ENCODE measurements at regions not wholly inside any gene's neighbourhood (a gene's known extent, or its start where the extent isn't known, plus 50 kb on each side); places are given as distances from the start of the nearest gene placed in this dataset.

DNA sequence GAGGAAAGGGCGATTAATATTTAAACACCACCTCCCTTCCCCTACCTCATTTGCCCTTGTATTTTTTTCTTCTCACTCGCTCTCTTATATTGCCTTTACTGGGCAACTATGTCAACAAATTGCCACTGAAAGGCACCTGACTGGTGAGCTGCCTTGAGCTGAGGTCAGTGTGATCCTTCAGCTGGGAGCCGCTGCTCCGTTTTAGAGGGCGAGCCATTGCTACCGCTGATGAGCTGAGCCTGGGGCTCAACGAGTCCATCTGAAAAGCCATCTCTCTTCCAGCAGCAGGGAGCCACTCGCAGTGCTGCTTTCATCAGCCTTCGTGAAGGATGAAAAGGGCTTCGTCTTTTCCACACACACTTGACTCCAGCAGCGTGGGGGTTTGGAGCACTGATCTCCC, 108.0 kb upstream of the KIF26B start:
- H3K4me1 Mint-ChIP-seq (ENCODE audit: low read depth), result peaks cover 6% of the 10 kb centered on the region
- no peak for DNase-seq (ENCODE audit: low spot score)
- H3K4me3 Mint-ChIP-seq (ENCODE audit: unreplicated experiment), result no peak overlapping the region
- H3K36me3 Mint-ChIP-seq (ENCODE audit: low read depth), result no peaks in the 10 kb centered on the region
- TF ChIP-seq, protein P1, sequence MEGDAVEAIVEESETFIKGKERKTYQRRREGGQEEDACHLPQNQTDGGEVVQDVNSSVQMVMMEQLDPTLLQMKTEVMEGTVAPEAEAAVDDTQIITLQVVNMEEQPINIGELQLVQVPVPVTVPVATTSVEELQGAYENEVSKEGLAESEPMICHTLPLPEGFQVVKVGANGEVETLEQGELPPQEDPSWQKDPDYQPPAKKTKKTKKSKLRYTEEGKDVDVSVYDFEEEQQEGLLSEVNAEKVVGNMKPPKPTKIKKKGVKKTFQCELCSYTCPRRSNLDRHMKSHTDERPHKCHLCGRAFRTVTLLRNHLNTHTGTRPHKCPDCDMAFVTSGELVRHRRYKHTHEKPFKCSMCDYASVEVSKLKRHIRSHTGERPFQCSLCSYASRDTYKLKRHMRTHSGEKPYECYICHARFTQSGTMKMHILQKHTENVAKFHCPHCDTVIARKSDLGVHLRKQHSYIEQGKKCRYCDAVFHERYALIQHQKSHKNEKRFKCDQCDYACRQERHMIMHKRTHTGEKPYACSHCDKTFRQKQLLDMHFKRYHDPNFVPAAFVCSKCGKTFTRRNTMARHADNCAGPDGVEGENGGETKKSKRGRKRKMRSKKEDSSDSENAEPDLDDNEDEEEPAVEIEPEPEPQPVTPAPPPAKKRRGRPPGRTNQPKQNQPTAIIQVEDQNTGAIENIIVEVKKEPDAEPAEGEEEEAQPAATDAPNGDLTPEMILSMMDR (IDR thresholded peaks at IDR 0.05), result no peak
- no peak overlapping the region for H3K27ac Mint-ChIP-seq (ENCODE audit: unreplicated experiment)
- H3K9me3 Mint-ChIP-seq (ENCODE audit: low read depth), result no peaks in the 10 kb centered on the region
- no peaks in the 10 kb centered on the region for H3K27me3 Mint-ChIP-seq (ENCODE audit: low read depth)

GRCh38 chr1:245046315-245046714, 108.5 kb upstream of the KIF26B start:
- Mint-ChIP-seq H3K27me3 (ENCODE audit: low read depth) (no peaks in the 10 kb centered on the region), H3K27ac (ENCODE audit: unreplicated experiment) (no peak overlapping the region), H3K4me3 (ENCODE audit: unreplicated experiment) (no peak overlapping the region), H3K4me1 (ENCODE audit: low read depth) (peaks cover 6% of the 10 kb centered on the region), H3K36me3 (ENCODE audit: low read depth) (no peaks in the 10 kb centered on the region), H3K9me3 (ENCODE audit: low read depth) (no peaks in the 10 kb centered on the region)
- TF ChIP-seq, protein P1 (IDR thresholded peaks at IDR 0.05), result no peak
- DNase-seq (ENCODE audit: low spot score), result no peak

GRCh38 chr1:245045087-245045881, 109.5 kb upstream of the KIF26B start:
- TF ChIP-seq, protein P1 (IDR thresholded peaks at IDR 0.05), result no peak
- no peak for DNase-seq (ENCODE audit: low spot score)
- Mint-ChIP-seq H3K9me3 (ENCODE audit: low read depth) (no peaks in the 10 kb centered on the region), H3K27ac (ENCODE audit: unreplicated experiment) (no peak overlapping the region), H3K27me3 (ENCODE audit: low read depth) (no peaks in the 10 kb centered on the region), H3K4me1 (ENCODE audit: low read depth) (peaks cover 6% of the 10 kb centered on the region), H3K36me3 (ENCODE audit: low read depth) (no peaks in the 10 kb centered on the region), H3K4me3 (ENCODE audit: unreplicated experiment) (no peak overlapping the region)

DNA sequence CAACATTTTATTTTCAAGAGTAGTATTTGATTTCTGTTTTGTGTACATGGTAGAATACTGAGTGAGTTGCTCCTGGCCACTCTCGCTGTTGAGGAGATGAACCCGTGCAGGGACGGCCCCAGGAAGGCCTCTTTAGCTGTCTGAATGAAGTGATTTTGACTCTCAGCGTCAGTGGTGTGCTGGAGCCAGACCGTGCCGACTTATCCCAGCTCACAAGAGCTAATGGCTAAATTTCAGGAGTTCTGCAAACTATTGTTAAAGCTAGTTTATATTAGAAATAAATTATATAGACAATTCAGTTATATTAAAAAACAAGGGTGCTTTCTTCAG, 111.2 kb upstream of the KIF26B start:
- Mint-ChIP-seq H3K9me3 (ENCODE audit: low read depth) (no peaks in the 10 kb centered on the region), H3K27me3 (ENCODE audit: low read depth) (no peaks in the 10 kb centered on the region), H3K4me3 (ENCODE audit: unreplicated experiment) (no peak overlapping the region), H3K4me1 (ENCODE audit: low read depth) (peaks cover 6% of the 10 kb centered on the region), H3K36me3 (ENCODE audit: low read depth) (no peaks in the 10 kb centered on the region), H3K27ac (ENCODE audit: unreplicated experiment) (no peak overlapping the region)
- DNase-seq (ENCODE audit: low spot score), result no peak
- TF ChIP-seq, protein P1 (IDR thresholded peaks at IDR 0.05), result no peak

- Mint-ChIP-seq H3K27ac (ENCODE audit: unreplicated experiment) (no peak overlapping the region), H3K36me3 (ENCODE audit: low read depth) (no peaks in the 10 kb centered on the region), H3K9me3 (ENCODE audit: low read depth) (no peaks in the 10 kb centered on the region), H3K4me3 (ENCODE audit: unreplicated experiment) (no peak overlapping the region), H3K27me3 (ENCODE audit: low read depth) (no peaks in the 10 kb centered on the region), H3K4me1 (ENCODE audit: low read depth) (peaks cover 6% of the 10 kb centered on the region)
- DNase-seq (ENCODE audit: low spot score), result no peak
- TF ChIP-seq, protein P1 (IDR thresholded peaks at IDR 0.05), result no peak
Observed at GRCh38 chr1:245041058-245041698, 113.6 kb upstream of the KIF26B start.
